Neuronal stem cell (in vitro differentiated cells): ENCODE measurements at regions not wholly inside any gene's neighbourhood (a gene's known extent, or its start where the extent isn't known, plus 50 kb on each side); places are given as distances from the start of the nearest gene placed in this dataset.

ENCODE experiments used
- DNase-seq: peaks from one replicate; pipeline ENCODE4 v3.0.0-alpha.2; 2013; ENCODE audit warnings: low spot score
- H2AFZ ChIP-seq: one replicate; pipeline ENCODE4 v1.6.1; 2013; ENCODE audit warnings: mild to moderate bottlenecking, low read length, inconsistent platforms
- H2AK5ac ChIP-seq: 2 replicates; pipeline ENCODE4 v1.6.1; 2013; ENCODE audit warnings: low read depth, mild to moderate bottlenecking, inconsistent platforms, low read length, moderate library complexity, mixed read lengths
- H2BK120ac ChIP-seq: 2 replicates; pipeline ENCODE4 v1.6.1; 2013; ENCODE audit warnings: low read depth, mild to moderate bottlenecking, inconsistent platforms, low read length, moderate library complexity, mixed read lengths
- H2BK12ac ChIP-seq: one replicate; pipeline ENCODE4 v1.6.1; 2013; ENCODE audit warnings: low read length, inconsistent platforms
- H2BK15ac ChIP-seq: 2 replicates; pipeline ENCODE4 v1.6.1; 2013; ENCODE audit warnings: mild to moderate bottlenecking, low read length, inconsistent platforms, mixed read lengths
- H2BK5ac ChIP-seq: one replicate; pipeline ENCODE4 v1.6.1; 2013; ENCODE audit warnings: inconsistent platforms, mild to moderate bottlenecking, low read length, moderate library complexity
- H3K14ac ChIP-seq: one replicate; pipeline ENCODE4 v1.6.1; 2013; ENCODE audit warnings: low read length, inconsistent platforms
- H3K18ac ChIP-seq: 2 replicates; pipeline ENCODE4 v1.6.1; 2013; ENCODE audit warnings: low read length, inconsistent platforms
- H3K23ac ChIP-seq: 2 replicates; pipeline ENCODE4 v1.6.1; 2013; ENCODE audit warnings: low read depth, mild to moderate bottlenecking, mixed read lengths, low read length, inconsistent platforms; ENCODE audit not compliant: poor library complexity
- H3K27ac ChIP-seq: replicated peaks from 3 replicates; pipeline ENCODE4 v1.5.1; 2013; ENCODE audit warnings: low read length, inconsistent platforms
- H3K27me3 ChIP-seq, 3 experiments: 2 replicates each; pipeline ENCODE4 v1.6.1; 2013; ENCODE audit warnings: low read length in 3 of 3, mild to moderate bottlenecking in 2 of 3, inconsistent platforms in 1 of 3, low read depth in 1 of 3, mixed read lengths in 1 of 3, moderate library complexity in 1 of 3; ENCODE audit not compliant: control insufficient read depth in 3 of 3, insufficient read depth in 3 of 3
- H3K36me3 ChIP-seq, 2 donors: replicated peaks in 1 of 2; 2 replicates each; pipeline ENCODE4 v1.6.1; 2013; ENCODE audit warnings: low read length in 2 of 2; ENCODE audit not compliant: control insufficient read depth in 2 of 2, insufficient read depth in 2 of 2
- H3K4ac ChIP-seq: 2 replicates; pipeline ENCODE4 v1.6.1; 2013; ENCODE audit warnings: inconsistent platforms, mild to moderate bottlenecking, low read length, moderate library complexity
- H3K4me1 ChIP-seq, 2 donors: 1 replicate in 1 of 2; 2 replicates in 1 of 2; pipeline ENCODE4 v1.6.1; 2013; ENCODE audit warnings: low read length in 2 of 2, low read depth in 1 of 2; ENCODE audit not compliant: control insufficient read depth in 2 of 2, insufficient read depth in 1 of 2
- H3K4me2 ChIP-seq: one replicate; pipeline ENCODE4 v1.6.1; 2013; ENCODE audit warnings: mild to moderate bottlenecking, low read length, inconsistent platforms; ENCODE audit not compliant: insufficient read depth, poor library complexity, severe bottlenecking
- H3K4me3 ChIP-seq, 2 donors: 2 replicates each; pipeline ENCODE4 v1.5.1; 2013; ENCODE audit warnings: low read length in 2 of 2, mild to moderate bottlenecking in 2 of 2, inconsistent platforms in 1 of 2, moderate library complexity in 1 of 2
- H3K79me1 ChIP-seq: one replicate; pipeline ENCODE4 v1.6.1; 2013; ENCODE audit warnings: low read depth, mild to moderate bottlenecking, inconsistent platforms, low read length, moderate library complexity
- H3K9ac ChIP-seq: one replicate; pipeline ENCODE4 v1.6.1; 2013; ENCODE audit warnings: mild to moderate bottlenecking, low read depth, low read length, inconsistent platforms; ENCODE audit not compliant: poor library complexity
- H3K9me3 ChIP-seq, 2 donors: replicated peaks in 1 of 2; 2 replicates each; pipeline versions ENCODE3 to v1.6.1; 2013; ENCODE audit warnings: low read length in 2 of 2, mild to moderate bottlenecking in 2 of 2, inconsistent platforms in 1 of 2, low read depth in 1 of 2, mixed read lengths in 1 of 2, moderate library complexity in 1 of 2; ENCODE audit not compliant: control insufficient read depth in 2 of 2, insufficient read depth in 1 of 2
- H4K8ac ChIP-seq: one replicate; pipeline ENCODE4 v1.6.1; 2013; ENCODE audit warnings: low read depth, mild to moderate bottlenecking, inconsistent platforms, low read length, moderate library complexity
- H4K91ac ChIP-seq: one replicate; pipeline ENCODE4 v1.6.1; 2013; ENCODE audit warnings: low read length, low read depth, mild to moderate bottlenecking, inconsistent platforms; ENCODE audit not compliant: poor library complexity
- WGBS, 2 donors: extraction: QIAGEN DNeasy Blood & Tissue Kit; methylation state at CpG; one replicate each; pipeline ENCODE4 v1.1.7; 2013; ENCODE audit warnings: missing lambda C conversion rate in 2 of 2, mixed read lengths in 1 of 2; ENCODE audit not compliant: insufficient read length in 2 of 2, insufficient replicate concordance in 1 of 2; ENCODE audit errors: extremely low coverage in 2 of 2; 5-methylcytosine and 5-hydroxymethylcytosine counted together

DNA sequence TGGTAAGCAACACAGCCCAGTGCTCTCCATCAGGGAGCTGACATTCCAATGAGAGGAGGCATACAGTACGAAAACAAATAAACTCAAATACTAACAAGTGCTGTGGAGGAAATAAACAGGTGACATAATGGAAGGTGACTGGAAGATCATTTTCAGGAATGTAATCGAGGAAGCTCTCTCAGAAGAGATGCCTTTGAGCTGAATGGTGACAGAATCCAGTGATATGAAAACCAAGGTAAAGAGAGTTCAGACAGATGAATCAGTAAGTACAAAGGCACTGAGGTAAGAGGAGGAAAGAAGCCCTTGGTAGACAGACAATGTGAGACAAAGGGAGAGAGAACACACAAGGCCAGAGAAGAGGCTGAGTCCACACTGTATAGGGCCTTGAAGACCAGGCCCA, 252.1 kb downstream of the LRATD1 start:
- Histone ChIP-seq H2BK120ac (no peak overlapping the region), H3K4me3 (no peak overlapping the region), H2AK5ac (no peak overlapping the region), H2AFZ (no peak overlapping the region), H2BK12ac (no peak overlapping the region), H4K8ac (no peak overlapping the region), H3K79me1 (no peaks in the 10 kb centered on the region), H3K4ac (no peak overlapping the region), H3K4me1 (no peaks in the 10 kb centered on the region), H3K23ac (no peak overlapping the region), H3K27me3 (no peaks in the 10 kb centered on the region), H3K36me3 (no peaks in the 10 kb centered on the region), H2BK5ac (no peak overlapping the region), H3K14ac (no peak overlapping the region), H2BK15ac (no peak overlapping the region), H3K27ac (no peak overlapping the region), H3K9ac (no peak overlapping the region), H4K91ac (no peak overlapping the region), H3K9me3 (no peaks in the 10 kb centered on the region), H3K4me2 (no peak overlapping the region), H3K18ac (no peak overlapping the region)
- no peak for DNase-seq
- WGBS, 2 donors, result no CpG with 5 or more reads among the region's 2 CpGs

DNA sequence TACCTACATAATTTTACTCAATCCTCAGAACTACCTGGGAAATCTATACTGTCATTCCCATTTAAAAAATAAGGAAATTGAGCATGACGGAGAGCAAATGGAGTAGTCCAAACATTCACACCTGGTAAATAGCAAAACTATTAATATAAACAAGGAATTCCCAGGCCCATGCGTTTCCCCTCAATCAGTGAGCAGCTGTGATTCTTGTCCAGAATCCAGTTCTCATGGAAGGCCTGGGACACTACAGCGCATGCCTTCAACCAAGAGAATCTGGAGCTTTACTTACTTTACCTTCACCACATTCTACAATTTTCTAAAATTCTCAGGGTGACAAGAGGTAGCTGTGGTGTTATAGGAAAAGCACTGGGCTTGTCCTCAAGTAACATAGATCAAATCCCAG, 259.0 kb downstream of the LRATD1 start:
- Histone ChIP-seq H2BK5ac (no peak overlapping the region), H3K9ac (no peak overlapping the region), H3K4me1 (no peaks in the 10 kb centered on the region), H3K4me2 (no peak overlapping the region), H2BK12ac (no peak overlapping the region), H3K36me3 (no peaks in the 10 kb centered on the region), H4K8ac (no peak overlapping the region), H3K14ac (no peak overlapping the region), H2AFZ (no peak overlapping the region), H4K91ac (no peak overlapping the region), H3K18ac (no peak overlapping the region), H3K4me3 (no peak overlapping the region), H2AK5ac (no peak overlapping the region), H3K9me3 (peaks cover 0 to 2% of the 10 kb centered on the region in 2 donors), H3K79me1 (no peaks in the 10 kb centered on the region), H2BK120ac (no peak overlapping the region), H3K23ac (no peak overlapping the region), H3K4ac (no peak overlapping the region), H3K27me3 (no peaks in the 10 kb centered on the region), H3K27ac (no peak overlapping the region), H2BK15ac (no peak overlapping the region)
- no peak for DNase-seq
- WGBS, 2 donors, result no CpG with 5 or more reads among the region's 3 CpGs

GRCh38 chr2:14896330-14897030, 264.0 kb downstream of the LRATD1 start:
- Histone ChIP-seq H2BK15ac (no peak overlapping the region), H2BK5ac (no peak overlapping the region), H3K79me1 (no peaks in the 10 kb centered on the region), H3K4me3 (no peak overlapping the region), H3K4me1 (no peaks in the 10 kb centered on the region), H3K27me3 (no peaks in the 10 kb centered on the region), H3K4me2 (no peak overlapping the region), H2AFZ (no peak overlapping the region), H3K14ac (no peak overlapping the region), H2AK5ac (no peak overlapping the region), H2BK120ac (no peak overlapping the region), H4K91ac (no peak overlapping the region), H3K4ac (no peak overlapping the region), H3K23ac (no peak overlapping the region), H3K36me3 (no peaks in the 10 kb centered on the region), H3K27ac (no peak overlapping the region), H3K18ac (no peak overlapping the region), H4K8ac (no peak overlapping the region), H3K9ac (no peak overlapping the region), H2BK12ac (no peak overlapping the region), H3K9me3 (peaks cover 0 to 2% of the 10 kb centered on the region in 2 donors)
- DNase-seq, result no peak
- no CpG with 5 or more reads among the region's 9 CpGs for WGBS, 2 donors

- no peak overlapping the region for H3K14ac ChIP-seq
Measured at GRCh38 chr2:14899621-14900414, 267.3 kb downstream of the LRATD1 start.

More at GRCh38 chr2:14899621-14900414, 267.3 kb downstream of the LRATD1 start:
- H3K4ac ChIP-seq, result no peak overlapping the region
- no peak overlapping the region for H2AK5ac ChIP-seq
- no peak overlapping the region for H3K9ac ChIP-seq
- H3K27ac ChIP-seq, result no peak overlapping the region
- no peaks in the 10 kb centered on the region for H3K36me3 ChIP-seq
- H2BK15ac ChIP-seq, result no peak overlapping the region
- H3K79me1 ChIP-seq, result no peaks in the 10 kb centered on the region
- H4K8ac ChIP-seq, result no peak overlapping the region
- H2BK5ac ChIP-seq, result no peak overlapping the region
- no peak overlapping the region for H3K18ac ChIP-seq
- no CpG with 5 or more reads among the region's 4 CpGs for WGBS, 2 donors
- H2BK12ac ChIP-seq, result no peak overlapping the region
- no peaks in the 10 kb centered on the region for H3K27me3 ChIP-seq
- H3K9me3 ChIP-seq, result no peaks in the 10 kb centered on the region
- no peak overlapping the region for H3K4me2 ChIP-seq
- H3K4me1 ChIP-seq, result no peaks in the 10 kb centered on the region
- H3K23ac ChIP-seq, result no peak overlapping the region
- no peak overlapping the region for H3K4me3 ChIP-seq
- no peak for DNase-seq
- no peak overlapping the region for H2BK120ac ChIP-seq
- H4K91ac ChIP-seq, result no peak overlapping the region
- H2AFZ ChIP-seq, result no peak overlapping the region
